C4-2B (cell line): ENCODE measurements at regions not wholly inside any gene's neighbourhood (a gene's known extent, or its start where the extent isn't known, plus 50 kb on each side); places are given as distances from the start of the nearest gene placed in this dataset.

Experiments used
- H3K27ac ChIP-seq: fragments of 450-650 bp; 2 replicates; pipeline ENCODE4 v1.5.1; 2017
- ZFX ChIP-seq: fragments of 450-650 bp; IDR thresholded peaks from 2 replicates; pipeline ENCODE4 v1.6.1; 2017
- TF ChIP-seq, protein P1 (sequence below): fragments of 450-650 bp; conservative IDR thresholded peaks from 2 replicates; pipeline ENCODE4 v1.5.1; 2017; ENCODE audit warnings: mild to moderate bottlenecking

DNA sequence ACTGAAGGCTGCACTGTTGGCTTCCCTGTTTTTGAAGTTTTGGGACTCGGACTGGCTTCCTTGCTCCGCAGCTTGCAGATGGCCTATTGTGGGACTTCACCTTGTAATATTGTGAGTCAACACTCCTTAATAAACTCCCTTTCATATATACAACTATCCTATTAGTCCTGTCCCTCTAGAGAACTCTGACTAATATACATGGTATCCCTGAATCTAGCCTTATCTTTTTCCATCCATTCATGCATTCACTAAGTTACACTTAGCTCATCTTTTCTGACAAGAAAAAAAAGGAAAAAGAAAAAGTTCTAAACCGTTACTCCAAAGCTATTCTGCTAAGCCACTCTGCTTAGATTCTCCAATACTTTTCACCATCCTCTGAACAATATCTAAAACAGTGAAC is 1260.2 kb upstream of the PCDH7 start:
- no peak overlapping the region for H3K27ac ChIP-seq
- TF ChIP-seq ZFX = no peak

DNA sequence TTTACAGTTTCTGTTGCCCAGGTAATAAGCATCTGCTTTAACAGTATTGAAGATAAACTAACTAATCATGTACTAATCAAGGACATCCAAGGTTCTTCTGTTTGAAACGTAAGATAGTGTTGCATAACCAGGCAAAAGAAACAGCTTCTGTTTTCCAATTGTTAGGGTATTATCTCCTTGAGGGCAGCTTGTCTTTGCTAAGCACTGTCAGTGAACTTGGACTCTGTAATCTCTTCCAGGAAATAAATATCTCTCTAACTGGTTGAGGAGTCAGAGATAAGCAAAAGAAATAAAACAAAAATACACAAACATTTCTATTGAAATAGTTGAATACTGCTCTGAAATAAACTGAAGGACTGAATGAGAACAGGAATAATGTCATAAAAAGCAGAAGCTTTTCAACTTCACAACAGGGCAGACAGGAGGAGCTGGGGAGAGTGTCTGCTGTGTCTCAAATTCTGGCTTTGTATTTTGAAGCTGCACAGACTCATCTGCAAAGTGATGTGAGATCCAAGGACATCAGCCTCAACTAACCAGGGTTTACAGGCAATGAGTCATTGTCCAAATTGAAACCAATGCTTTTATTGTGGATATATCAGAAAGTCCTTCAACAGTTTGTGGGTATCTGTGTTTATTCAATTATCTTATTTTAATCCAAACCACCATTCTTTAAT is 1253.0 kb upstream of the PCDH7 start:
- no peak overlapping the region for H3K27ac ChIP-seq
- TF ChIP-seq ZFX = no peak
- TF ChIP-seq, protein P1, sequence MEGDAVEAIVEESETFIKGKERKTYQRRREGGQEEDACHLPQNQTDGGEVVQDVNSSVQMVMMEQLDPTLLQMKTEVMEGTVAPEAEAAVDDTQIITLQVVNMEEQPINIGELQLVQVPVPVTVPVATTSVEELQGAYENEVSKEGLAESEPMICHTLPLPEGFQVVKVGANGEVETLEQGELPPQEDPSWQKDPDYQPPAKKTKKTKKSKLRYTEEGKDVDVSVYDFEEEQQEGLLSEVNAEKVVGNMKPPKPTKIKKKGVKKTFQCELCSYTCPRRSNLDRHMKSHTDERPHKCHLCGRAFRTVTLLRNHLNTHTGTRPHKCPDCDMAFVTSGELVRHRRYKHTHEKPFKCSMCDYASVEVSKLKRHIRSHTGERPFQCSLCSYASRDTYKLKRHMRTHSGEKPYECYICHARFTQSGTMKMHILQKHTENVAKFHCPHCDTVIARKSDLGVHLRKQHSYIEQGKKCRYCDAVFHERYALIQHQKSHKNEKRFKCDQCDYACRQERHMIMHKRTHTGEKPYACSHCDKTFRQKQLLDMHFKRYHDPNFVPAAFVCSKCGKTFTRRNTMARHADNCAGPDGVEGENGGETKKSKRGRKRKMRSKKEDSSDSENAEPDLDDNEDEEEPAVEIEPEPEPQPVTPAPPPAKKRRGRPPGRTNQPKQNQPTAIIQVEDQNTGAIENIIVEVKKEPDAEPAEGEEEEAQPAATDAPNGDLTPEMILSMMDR = no peak
